Astrocyte (in vitro differentiated cells and primary cell): ENCODE measurements at regions not wholly inside any gene's neighbourhood (a gene's known extent, or its start where the extent isn't known, plus 50 kb on each side); places are given as distances from the start of the nearest gene placed in this dataset.

Experiments
- DNase-seq: peaks from one replicate; pipeline ENCODE4 v3.0.0-alpha.2; 2010; ENCODE audit warnings: low read depth
- FAIRE-seq: peaks from 2 replicates; lab custom pipeline; 2011; peaks lifted over from hg19 to GRCh38; lab: Jason Lieb, UNC
- H2AFZ ChIP-seq: 2 replicates; pipeline ENCODE4 v1.6.0; 2012; ENCODE audit warnings: low read depth, low read length, inconsistent platforms
- H3K27ac ChIP-seq: 2 replicates; pipeline ENCODE4 v1.5.1; 2011; ENCODE audit warnings: low read depth, low read length, inconsistent platforms
- H3K27me3 ChIP-seq: 2 replicates; pipeline ENCODE4 v1.6.0; 2011; ENCODE audit warnings: low read length, inconsistent platforms; ENCODE audit not compliant: insufficient read depth
- H3K36me3 ChIP-seq: 2 replicates; pipeline ENCODE4 v1.5.1; 2011; ENCODE audit warnings: low read length, inconsistent platforms; ENCODE audit not compliant: insufficient read depth
- H3K4me1 ChIP-seq: 2 replicates; pipeline ENCODE4 v1.5.1; 2011; ENCODE audit warnings: low read length, inconsistent platforms; ENCODE audit not compliant: insufficient read depth
- H3K4me2 ChIP-seq: 2 replicates; pipeline ENCODE4 v1.6.0; 2012; ENCODE audit warnings: low read length, inconsistent platforms
- H3K4me3 ChIP-seq: 2 replicates; pipeline ENCODE4 v1.5.1; 2011; ENCODE audit warnings: low read depth, mild to moderate bottlenecking, low read length, inconsistent platforms; ENCODE audit not compliant: insufficient read depth
- H3K79me2 ChIP-seq: 2 replicates; pipeline ENCODE4 v1.6.0; 2012; ENCODE audit warnings: mild to moderate bottlenecking, low read length, inconsistent platforms; ENCODE audit not compliant: insufficient read depth
- H3K9ac ChIP-seq: 2 replicates; pipeline ENCODE4 v1.6.0; 2012; ENCODE audit warnings: mild to moderate bottlenecking, low read length, inconsistent platforms
- H3K9me3 ChIP-seq: 2 replicates; pipeline ENCODE4 v1.5.1; 2012; ENCODE audit warnings: low read depth, mild to moderate bottlenecking, low read length, inconsistent platforms; ENCODE audit not compliant: insufficient read depth
- H4K20me1 ChIP-seq: 2 replicates; pipeline ENCODE4 v1.6.0; 2012; ENCODE audit warnings: low read length, inconsistent platforms; ENCODE audit not compliant: insufficient read depth
- H3K27ac Mint-ChIP-seq: one replicate; pipeline ENCODE4 v1.8.0; 2021; ENCODE audit warnings: mild to moderate bottlenecking, mixed read lengths; ENCODE audit not compliant: unreplicated experiment
- H3K27me3 Mint-ChIP-seq: one replicate; pipeline ENCODE4 v1.8.0; 2021; ENCODE audit warnings: low read depth, mixed read lengths; ENCODE audit not compliant: unreplicated experiment
- H3K36me3 Mint-ChIP-seq: one replicate; pipeline ENCODE4 v1.8.0; 2021; ENCODE audit warnings: low read depth, mixed read lengths; ENCODE audit not compliant: unreplicated experiment
- H3K4me1 Mint-ChIP-seq: one replicate; pipeline ENCODE4 v1.8.0; 2021; ENCODE audit warnings: low read depth, mixed read lengths; ENCODE audit not compliant: unreplicated experiment
- H3K4me3 Mint-ChIP-seq: one replicate; pipeline ENCODE4 v1.8.0; 2021; ENCODE audit warnings: mild to moderate bottlenecking, moderate library complexity, mixed read lengths; ENCODE audit not compliant: unreplicated experiment
- H3K9me3 Mint-ChIP-seq: one replicate; pipeline ENCODE4 v1.8.0; 2021; ENCODE audit warnings: mild to moderate bottlenecking, mixed read lengths; ENCODE audit not compliant: unreplicated experiment
- EZH2 ChIP-seq: IDR thresholded peaks from 2 replicates; pipeline ENCODE4 v1.6.1; 2012; ENCODE audit warnings: mild to moderate bottlenecking, low read length, inconsistent platforms; ENCODE audit not compliant: insufficient read depth
- TF ChIP-seq, protein P1 (sequence below): IDR thresholded peaks from 2 replicates; pipeline ENCODE4 v1.5.1; 2011; ENCODE audit warnings: low read depth, mild to moderate bottlenecking, inconsistent platforms, low read length, moderate library complexity; ENCODE audit not compliant: insufficient read depth

DNA sequence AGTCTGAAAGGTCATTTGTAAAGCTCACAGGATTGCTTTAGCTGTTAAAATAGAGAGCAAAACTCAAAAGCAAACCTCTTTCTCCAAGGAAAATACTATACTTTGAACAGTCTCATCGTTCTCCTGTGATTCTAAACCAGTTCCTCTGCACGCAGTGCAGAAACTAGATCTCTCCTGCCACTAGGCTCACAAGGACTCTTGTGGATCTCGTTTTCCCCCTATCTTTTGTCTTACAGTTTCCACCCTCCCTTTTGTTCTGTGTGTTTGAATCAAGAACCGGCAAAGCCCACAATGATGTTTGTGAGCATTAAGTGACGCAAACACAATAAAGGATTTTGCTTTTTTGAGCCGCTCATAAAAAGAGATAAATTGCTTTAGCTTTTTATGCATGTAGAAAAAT is 1103.5 kb upstream of the RBFOX1 start:
- Mint-ChIP-seq H3K36me3 (no peaks in the 10 kb centered on the region), H3K9me3 (no peaks in the 10 kb centered on the region), H3K4me3 (no peak overlapping the region), H3K27ac (no peak overlapping the region), H3K27me3 (no peaks in the 10 kb centered on the region), H3K4me1 (peaks cover 2% of the 10 kb centered on the region)
- no peaks in the 10 kb centered on the region for H3K27me3 ChIP-seq
- no peaks in the 10 kb centered on the region for H4K20me1 ChIP-seq
- H3K27ac ChIP-seq, result no peak overlapping the region
- no peaks in the 10 kb centered on the region for H3K4me1 ChIP-seq
- H3K4me3 ChIP-seq, result no peak overlapping the region
- no peak overlapping the region for H2AFZ ChIP-seq
- no peak for TF ChIP-seq EZH2
- TF ChIP-seq, protein P1, sequence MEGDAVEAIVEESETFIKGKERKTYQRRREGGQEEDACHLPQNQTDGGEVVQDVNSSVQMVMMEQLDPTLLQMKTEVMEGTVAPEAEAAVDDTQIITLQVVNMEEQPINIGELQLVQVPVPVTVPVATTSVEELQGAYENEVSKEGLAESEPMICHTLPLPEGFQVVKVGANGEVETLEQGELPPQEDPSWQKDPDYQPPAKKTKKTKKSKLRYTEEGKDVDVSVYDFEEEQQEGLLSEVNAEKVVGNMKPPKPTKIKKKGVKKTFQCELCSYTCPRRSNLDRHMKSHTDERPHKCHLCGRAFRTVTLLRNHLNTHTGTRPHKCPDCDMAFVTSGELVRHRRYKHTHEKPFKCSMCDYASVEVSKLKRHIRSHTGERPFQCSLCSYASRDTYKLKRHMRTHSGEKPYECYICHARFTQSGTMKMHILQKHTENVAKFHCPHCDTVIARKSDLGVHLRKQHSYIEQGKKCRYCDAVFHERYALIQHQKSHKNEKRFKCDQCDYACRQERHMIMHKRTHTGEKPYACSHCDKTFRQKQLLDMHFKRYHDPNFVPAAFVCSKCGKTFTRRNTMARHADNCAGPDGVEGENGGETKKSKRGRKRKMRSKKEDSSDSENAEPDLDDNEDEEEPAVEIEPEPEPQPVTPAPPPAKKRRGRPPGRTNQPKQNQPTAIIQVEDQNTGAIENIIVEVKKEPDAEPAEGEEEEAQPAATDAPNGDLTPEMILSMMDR, result no peak
- no peaks in the 10 kb centered on the region for H3K36me3 ChIP-seq
- DNase-seq (no peak), FAIRE-seq (no peak)
- H3K9ac ChIP-seq, result no peak overlapping the region
- no peaks in the 10 kb centered on the region for H3K79me2 ChIP-seq
- H3K9me3 ChIP-seq, result no peaks in the 10 kb centered on the region
- H3K4me2 ChIP-seq, result no peak overlapping the region

DNA sequence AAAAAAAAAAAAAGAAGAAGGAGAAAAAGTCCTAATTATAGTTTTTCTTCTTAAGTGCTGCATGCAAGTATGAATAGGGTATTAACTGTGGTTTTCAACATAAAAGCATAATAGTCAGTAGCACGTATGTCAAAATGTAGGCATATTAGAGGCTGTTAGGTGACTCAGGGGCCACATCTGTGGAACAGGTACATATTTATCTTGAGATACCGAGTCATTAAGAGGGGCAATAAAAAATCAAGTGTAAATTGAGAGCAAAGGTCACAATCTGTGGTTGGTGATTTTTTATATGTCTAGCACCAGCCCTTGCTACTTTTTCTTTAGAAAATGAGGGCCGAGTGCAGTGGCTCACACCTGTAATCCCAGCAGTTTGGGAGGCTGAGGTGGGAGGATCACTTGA is 1113.8 kb upstream of the RBFOX1 start:
- FAIRE-seq (no peak), DNase-seq (no peak)
- Histone ChIP-seq H3K79me2 (no peaks in the 10 kb centered on the region), H4K20me1 (no peaks in the 10 kb centered on the region), H3K36me3 (no peaks in the 10 kb centered on the region), H2AFZ (no peak overlapping the region), H3K4me3 (no peak overlapping the region), H3K27ac (no peak overlapping the region), H3K27me3 (no peaks in the 10 kb centered on the region), H3K4me1 (no peaks in the 10 kb centered on the region), H3K9me3 (no peaks in the 10 kb centered on the region), H3K4me2 (no peak overlapping the region), H3K9ac (no peak overlapping the region)
- Mint-ChIP-seq H3K27ac (no peak overlapping the region), H3K36me3 (no peaks in the 10 kb centered on the region), H3K4me3 (no peak overlapping the region), H3K4me1 (no peaks in the 10 kb centered on the region), H3K27me3 (peaks cover 13% of the 10 kb centered on the region), H3K9me3 (no peaks in the 10 kb centered on the region)
- no peak for TF ChIP-seq EZH2
- TF ChIP-seq, protein P1, result no peak

DNA sequence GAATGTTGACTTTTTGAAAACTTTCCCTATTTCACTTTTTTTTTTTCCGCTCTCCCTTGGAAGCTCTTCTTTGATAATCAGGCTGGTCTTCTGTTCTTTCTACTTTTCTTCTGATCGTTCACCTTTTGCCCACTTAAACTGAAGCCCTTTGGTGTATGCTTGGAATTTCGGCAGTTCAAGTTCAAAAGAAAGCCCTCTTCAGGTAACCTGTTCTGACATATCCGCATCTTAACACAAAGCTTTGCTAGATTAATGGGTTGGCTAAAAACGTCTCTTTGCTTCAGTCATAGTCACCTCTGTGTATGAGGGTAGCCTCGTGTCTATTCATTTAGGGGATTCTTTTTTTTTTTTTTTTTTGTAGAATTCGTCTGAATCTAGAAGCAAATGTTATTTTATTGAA is 1115.8 kb upstream of the RBFOX1 start:
- no peak overlapping the region for H3K27ac ChIP-seq
- Mint-ChIP-seq H3K27me3 (peaks cover 14% of the 10 kb centered on the region), H3K27ac (no peak overlapping the region), H3K4me3 (no peak overlapping the region), H3K9me3 (no peaks in the 10 kb centered on the region), H3K4me1 (no peaks in the 10 kb centered on the region), H3K36me3 (no peaks in the 10 kb centered on the region)
- H4K20me1 ChIP-seq, result no peaks in the 10 kb centered on the region
- H3K9me3 ChIP-seq, result no peaks in the 10 kb centered on the region
- H3K27me3 ChIP-seq, result no peaks in the 10 kb centered on the region
- H2AFZ ChIP-seq, result no peak overlapping the region
- no peak overlapping the region for H3K4me2 ChIP-seq
- H3K79me2 ChIP-seq, result no peaks in the 10 kb centered on the region
- H3K4me1 ChIP-seq, result no peaks in the 10 kb centered on the region
- TF ChIP-seq, protein P1, result no peak
- no peaks in the 10 kb centered on the region for H3K36me3 ChIP-seq
- DNase-seq (no peak), FAIRE-seq (no peak)
- H3K4me3 ChIP-seq, result no peak overlapping the region
- H3K9ac ChIP-seq, result no peak overlapping the region
